Coronary artery (tissue), 2 donors: ENCODE measurements at regions not wholly inside any gene's neighbourhood (a gene's known extent, or its start where the extent isn't known, plus 50 kb on each side); places are given as distances from the start of the nearest gene placed in this dataset.

ENCODE experiments used
- DNase-seq: peaks from one replicate; pipeline ENCODE4 v3.0.0-alpha.2; 2017; ENCODE audit warnings: low spot score
- H3K27ac ChIP-seq, 2 donors: fragments of 200-600 bp; sonication (generic); one replicate each; pipeline ENCODE4 v1.5.1; 2016 to 2019
- H3K4me3 ChIP-seq: fragments of 200-600 bp; sonication (generic); 2 replicates; pipeline ENCODE4 v1.5.1; 2016; ENCODE audit warnings: mild to moderate bottlenecking, moderate library complexity
- CTCF ChIP-seq: fragments of 200-600 bp; sonication (generic); IDR thresholded peaks from one replicate; pipeline ENCODE4 v1.5.1; 2019; ENCODE audit warnings: antibody characterized with exemption

DNA sequence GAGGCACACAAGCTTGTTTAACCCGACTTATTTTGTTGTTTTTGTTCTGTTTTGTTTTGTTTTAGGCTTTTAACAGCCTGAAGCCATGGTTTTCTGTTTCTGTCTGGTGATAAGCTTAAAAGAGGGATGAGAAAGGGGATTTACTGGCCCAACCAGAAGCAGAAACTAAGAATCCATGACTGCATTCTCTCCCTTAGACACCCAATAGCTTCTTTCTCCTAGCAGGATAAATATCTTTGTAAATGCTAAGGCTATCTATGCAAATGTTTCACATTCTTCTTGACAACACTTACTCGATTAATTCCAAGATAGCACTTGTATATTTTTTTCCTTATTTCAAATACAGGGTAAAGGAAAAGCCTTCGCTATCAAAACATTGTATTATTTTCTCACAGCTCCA is 53.7 kb upstream of the SMAD1 start:
- no peak for TF ChIP-seq CTCF
- Histone ChIP-seq H3K4me3 (no peak overlapping the region), H3K27ac (no peak overlapping the region)
- no peak for DNase-seq

- TF ChIP-seq CTCF: no peak
- DNase-seq: no peak
- no peak overlapping the region for H3K4me3 ChIP-seq
- no peak overlapping the region for H3K27ac ChIP-seq
Observed at GRCh38 chr4:145427221-145427620, 54.4 kb upstream of the SMAD1 start.

DNA sequence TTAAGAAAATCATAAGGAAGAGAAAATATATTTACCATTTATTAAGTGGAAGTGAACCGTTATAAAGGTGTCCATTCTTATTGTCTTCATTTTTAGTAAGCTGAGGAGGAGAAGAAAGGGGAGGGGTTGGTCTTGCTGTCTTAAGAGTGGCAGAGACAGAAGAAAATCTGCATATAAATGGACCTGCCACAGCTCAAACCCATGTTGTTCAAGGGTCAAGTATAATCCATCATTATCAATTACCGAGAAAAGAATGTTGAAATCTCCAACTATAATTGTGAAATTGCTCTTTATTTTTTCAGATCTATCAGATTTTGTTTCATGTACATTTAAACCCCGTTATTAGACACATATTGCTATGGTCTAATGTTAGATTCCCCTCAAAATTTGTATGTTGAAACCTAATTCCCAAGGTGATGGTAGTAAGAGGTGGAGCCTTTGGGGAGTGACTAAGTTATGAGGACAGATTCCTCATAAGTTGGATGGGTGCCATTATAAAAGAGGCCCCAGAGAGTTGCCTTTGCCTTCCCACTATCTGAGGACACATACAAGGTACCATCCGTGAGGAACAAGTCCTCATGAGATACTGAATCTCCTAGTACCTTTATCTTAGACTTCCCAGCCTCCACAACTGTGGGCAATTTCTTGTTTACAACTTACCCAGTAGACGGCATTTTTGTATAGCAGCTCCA is 58.5 kb upstream of the SMAD1 start:
- Histone ChIP-seq H3K4me3 (no peak overlapping the region), H3K27ac (no peak overlapping the region)
- DNase-seq: no peak
- no peak for TF ChIP-seq CTCF

GRCh38 chr4:145420595-145421214 is 60.9 kb upstream of the SMAD1 start:
- no peak for TF ChIP-seq CTCF
- Histone ChIP-seq H3K27ac (no peak overlapping the region), H3K4me3 (no peak overlapping the region)
- DNase-seq: no peak

- no peak overlapping the region for H3K27ac ChIP-seq
- H3K4me3 ChIP-seq: no peak overlapping the region
- no peak for TF ChIP-seq CTCF
- DNase-seq: no peak
Observed at GRCh38 chr4:145418739-145419138, 62.9 kb upstream of the SMAD1 start.

GRCh38 chr4:145417348-145418130 is 64.1 kb upstream of the SMAD1 start:
- DNase-seq: no peak
- TF ChIP-seq CTCF: no peak
- Histone ChIP-seq H3K4me3 (no peak overlapping the region), H3K27ac (no peak overlapping the region)

DNA sequence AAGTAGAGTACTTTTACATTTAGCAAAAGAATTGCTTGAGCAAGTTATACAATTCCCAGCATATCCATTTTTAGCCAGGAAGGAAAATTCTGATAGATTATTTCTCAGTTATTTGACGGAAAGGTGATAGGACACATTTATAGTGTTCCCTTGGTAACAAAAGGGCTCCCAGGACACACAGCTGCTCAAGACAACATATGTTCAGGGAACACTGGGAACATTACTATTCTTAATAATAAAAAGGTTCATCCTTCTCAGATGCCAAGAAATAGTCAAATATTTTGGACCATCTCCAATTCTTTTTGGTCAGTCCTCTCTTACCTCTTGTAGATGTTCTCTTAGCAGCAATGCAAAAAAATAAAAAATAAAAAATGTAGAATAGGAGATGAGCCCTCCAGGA is 66.8 kb upstream of the SMAD1 start:
- no peak overlapping the region for H3K27ac ChIP-seq
- no peak for DNase-seq
- H3K4me3 ChIP-seq: no peak overlapping the region
- TF ChIP-seq CTCF: no peak
